HG03432 (cell line): ENCODE measurements at regions not wholly inside any gene's neighbourhood (a gene's known extent, or its start where the extent isn't known, plus 50 kb on each side); places are given as distances from the start of the nearest gene placed in this dataset.
A peak's percentile ranks its signal among the peaks of the same experiment; 100 is the strongest.

Source experiments
- ATAC-seq: cut with Tn5 transposase; IDR thresholded peaks from one replicate; pipeline ENCODE4 v1.9.1; 2021; ENCODE audit warnings: mild to moderate bottlenecking, moderate library complexity; ENCODE audit not compliant: unreplicated experiment

GRCh38 chr11:112634551-112634950 is 326.7 kb upstream of the NCAM1 start:
- no peak for ATAC-seq

- no peak for ATAC-seq
Observed at GRCh38 chr11:112634995-112635737, 326.1 kb upstream of the NCAM1 start.

- no peak for ATAC-seq
Observed at GRCh38 chr11:112637076-112637475, 324.1 kb upstream of the NCAM1 start.

- ATAC-seq: no peak
Observed at GRCh38 chr11:112637876-112638275, 323.3 kb upstream of the NCAM1 start.

GRCh38 chr11:112639469-112639868 is 321.8 kb upstream of the NCAM1 start:
- no peak for ATAC-seq

GRCh38 chr11:112643416-112643815 is 317.8 kb upstream of the NCAM1 start:
- ATAC-seq: no peak

GRCh38 chr11:112644410-112645131 is 316.6 kb upstream of the NCAM1 start:
- ATAC-seq: peak; percentile 92

- no peak for ATAC-seq
Observed at GRCh38 chr11:112649856-112650255, 311.4 kb upstream of the NCAM1 start.

- ATAC-seq: no peak
Observed at GRCh38 chr11:112650527-112650926, 310.7 kb upstream of the NCAM1 start.

- no peak for ATAC-seq
Observed at GRCh38 chr11:112651386-112651785, 309.8 kb upstream of the NCAM1 start.

- no peak for ATAC-seq
Observed at GRCh38 chr11:112652786-112653390, 308.3 kb upstream of the NCAM1 start.

- no peak for ATAC-seq
Observed at GRCh38 chr11:112655371-112655770, 305.8 kb upstream of the NCAM1 start.

GRCh38 chr11:112656772-112657428 is 304.3 kb upstream of the NCAM1 start:
- ATAC-seq: no peak

GRCh38 chr11:112658431-112658878 is 302.8 kb upstream of the NCAM1 start:
- ATAC-seq: no peak

GRCh38 chr11:112661146-112661545 is 300.1 kb upstream of the NCAM1 start:
- ATAC-seq: no peak

- ATAC-seq: no peak
Observed at GRCh38 chr11:112661571-112661970, 299.6 kb upstream of the NCAM1 start.

GRCh38 chr11:112662554-112662953 is 298.7 kb upstream of the NCAM1 start:
- ATAC-seq: no peak

GRCh38 chr11:112663947-112664634 is 297.1 kb upstream of the NCAM1 start:
- ATAC-seq: no peak

GRCh38 chr11:112665291-112665690 is 295.9 kb upstream of the NCAM1 start:
- ATAC-seq: no peak

- ATAC-seq: no peak
Observed at GRCh38 chr11:112666253-112666652, 295.0 kb upstream of the NCAM1 start.
